Bronchial epithelial cell (primary cell): ENCODE measurements at regions not wholly inside any gene's neighbourhood (a gene's known extent, or its start where the extent isn't known, plus 50 kb on each side); places are given as distances from the start of the nearest gene placed in this dataset.
A peak's percentile ranks its signal among the peaks of the same experiment; 100 is the strongest.

ENCODE experiments used
- DNase-seq: peaks from one replicate; pipeline ENCODE4 v3.0.0-alpha.2; 2010; ENCODE audit warnings: low read depth
- FAIRE-seq: peaks from 2 replicates; lab custom pipeline; 2011; peaks lifted over from hg19 to GRCh38; lab: Jason Lieb, UNC
- H3K27me3 ChIP-seq: 2 replicates; pipeline ENCODE4 v1.5.1; 2011; ENCODE audit warnings: low read length; ENCODE audit not compliant: control insufficient read depth, insufficient read depth
- H3K36me3 ChIP-seq: 2 replicates; pipeline ENCODE4 v1.5.1; 2011; ENCODE audit warnings: low read length; ENCODE audit not compliant: control insufficient read depth, insufficient read depth
- H3K4me3 ChIP-seq: 2 replicates; pipeline ENCODE4 v1.5.1; 2011; ENCODE audit warnings: mild to moderate bottlenecking, low read depth, low read length, control low read depth
- TF ChIP-seq, protein P1 (sequence below): IDR thresholded peaks from 2 replicates; pipeline ENCODE4 v1.5.1; 2011; ENCODE audit warnings: mild to moderate bottlenecking, moderate library complexity, low read length, control low read depth, inconsistent platforms; ENCODE audit not compliant: insufficient read depth, severe bottlenecking

DNA sequence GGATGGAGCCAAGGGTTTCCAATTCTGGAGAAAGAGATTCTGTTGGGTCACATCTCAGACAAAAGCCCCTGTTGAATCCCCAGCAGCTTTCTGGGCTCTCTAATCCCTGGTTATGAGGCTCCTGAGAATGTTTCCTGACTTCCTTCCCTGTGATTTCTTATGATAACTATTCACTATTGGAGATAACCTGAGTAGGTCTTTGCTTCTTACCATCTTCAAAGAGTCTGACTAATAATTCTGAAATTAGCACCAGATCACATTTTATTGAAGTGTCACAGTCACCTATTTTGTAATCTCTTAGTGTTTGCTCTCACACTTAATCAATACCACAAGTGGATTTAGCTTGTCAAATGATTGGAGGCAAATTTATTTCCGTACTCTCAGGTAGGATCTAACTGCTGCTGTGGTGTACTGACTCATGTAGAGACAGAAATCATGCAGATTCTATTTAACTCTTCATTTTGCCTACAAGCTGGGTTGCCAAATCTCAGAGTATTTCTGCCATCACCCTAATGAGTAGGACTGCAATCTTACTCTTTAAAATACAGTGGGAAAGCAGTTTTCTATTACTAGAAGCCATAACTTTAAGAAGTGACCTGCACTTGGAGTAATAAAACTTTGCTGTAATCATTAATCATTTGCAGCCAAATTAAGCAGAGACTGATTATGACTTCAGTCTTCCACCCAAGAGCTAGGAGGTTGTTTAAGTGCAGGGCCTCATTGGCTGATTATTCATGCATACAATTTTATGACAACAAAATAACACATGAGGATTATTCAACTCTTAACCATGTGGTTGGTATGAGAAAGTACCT, 422.1 kb downstream of the EPM2A start:
- Histone ChIP-seq H3K27me3 (peaks cover 2% of the 10 kb centered on the region), H3K4me3 (no peak overlapping the region), H3K36me3 (no peaks in the 10 kb centered on the region)
- no peak for DNase-seq
- FAIRE-seq, result no peak
- TF ChIP-seq, protein P1, sequence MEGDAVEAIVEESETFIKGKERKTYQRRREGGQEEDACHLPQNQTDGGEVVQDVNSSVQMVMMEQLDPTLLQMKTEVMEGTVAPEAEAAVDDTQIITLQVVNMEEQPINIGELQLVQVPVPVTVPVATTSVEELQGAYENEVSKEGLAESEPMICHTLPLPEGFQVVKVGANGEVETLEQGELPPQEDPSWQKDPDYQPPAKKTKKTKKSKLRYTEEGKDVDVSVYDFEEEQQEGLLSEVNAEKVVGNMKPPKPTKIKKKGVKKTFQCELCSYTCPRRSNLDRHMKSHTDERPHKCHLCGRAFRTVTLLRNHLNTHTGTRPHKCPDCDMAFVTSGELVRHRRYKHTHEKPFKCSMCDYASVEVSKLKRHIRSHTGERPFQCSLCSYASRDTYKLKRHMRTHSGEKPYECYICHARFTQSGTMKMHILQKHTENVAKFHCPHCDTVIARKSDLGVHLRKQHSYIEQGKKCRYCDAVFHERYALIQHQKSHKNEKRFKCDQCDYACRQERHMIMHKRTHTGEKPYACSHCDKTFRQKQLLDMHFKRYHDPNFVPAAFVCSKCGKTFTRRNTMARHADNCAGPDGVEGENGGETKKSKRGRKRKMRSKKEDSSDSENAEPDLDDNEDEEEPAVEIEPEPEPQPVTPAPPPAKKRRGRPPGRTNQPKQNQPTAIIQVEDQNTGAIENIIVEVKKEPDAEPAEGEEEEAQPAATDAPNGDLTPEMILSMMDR, result no peak

DNA sequence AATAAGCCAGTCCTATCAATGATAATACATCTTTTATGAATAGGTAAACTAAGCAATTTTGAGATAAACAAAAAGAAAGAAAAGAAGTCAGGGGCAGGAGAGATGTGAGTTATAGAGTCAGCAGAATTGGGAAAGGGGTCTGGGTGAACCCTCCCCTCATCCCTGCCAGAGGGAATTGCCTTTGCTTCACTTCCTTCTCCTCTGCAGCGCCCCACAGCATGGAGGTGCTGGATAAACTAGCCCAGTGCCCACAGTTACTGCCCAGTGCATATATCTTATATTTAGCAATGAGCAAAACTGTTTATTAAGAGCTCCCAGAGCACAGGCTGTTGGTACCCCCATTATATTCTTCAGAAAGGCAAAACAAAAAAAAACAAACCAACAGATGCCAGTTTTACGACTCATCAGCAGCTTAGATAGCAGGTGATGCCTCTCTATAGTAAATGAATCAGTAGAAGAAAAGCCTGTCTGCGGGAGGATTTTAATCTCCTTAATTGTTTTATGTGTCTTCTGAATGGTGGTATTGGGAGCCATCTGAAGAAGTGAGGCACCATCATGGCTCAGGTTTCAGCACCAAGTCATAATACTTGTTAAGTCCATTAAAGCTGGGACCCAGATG, 419.2 kb downstream of the EPM2A start:
- Histone ChIP-seq H3K4me3 (no peak overlapping the region), H3K36me3 (no peaks in the 10 kb centered on the region), H3K27me3 (no peaks in the 10 kb centered on the region)
- FAIRE-seq (no peak), DNase-seq (peak; percentile 8)
- TF ChIP-seq, protein P1, result no peak

DNA sequence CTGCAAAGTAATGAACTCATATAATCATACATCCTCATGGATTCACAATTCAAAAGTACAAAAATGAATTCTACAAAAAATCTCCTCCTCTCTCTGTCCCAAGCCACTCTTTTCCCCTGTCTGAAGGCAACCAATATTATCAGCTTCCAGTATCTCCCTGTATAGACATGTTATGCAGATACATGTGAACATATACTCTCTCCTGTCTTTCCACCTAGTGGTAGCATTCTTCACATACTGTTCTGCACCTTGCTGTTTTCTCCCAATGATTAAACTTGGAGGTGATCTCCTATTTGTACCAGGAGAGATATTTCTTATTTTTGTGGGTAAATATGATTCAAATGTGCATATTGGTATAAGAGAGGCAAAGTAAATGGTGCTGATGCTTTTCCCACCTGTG, 416.4 kb downstream of the EPM2A start:
- TF ChIP-seq, protein P1, result peak; percentile 7
- Histone ChIP-seq H3K36me3 (no peaks in the 10 kb centered on the region), H3K27me3 (no peaks in the 10 kb centered on the region), H3K4me3 (no peak overlapping the region)
- FAIRE-seq (no peak), DNase-seq (peak; percentile 36)

DNA sequence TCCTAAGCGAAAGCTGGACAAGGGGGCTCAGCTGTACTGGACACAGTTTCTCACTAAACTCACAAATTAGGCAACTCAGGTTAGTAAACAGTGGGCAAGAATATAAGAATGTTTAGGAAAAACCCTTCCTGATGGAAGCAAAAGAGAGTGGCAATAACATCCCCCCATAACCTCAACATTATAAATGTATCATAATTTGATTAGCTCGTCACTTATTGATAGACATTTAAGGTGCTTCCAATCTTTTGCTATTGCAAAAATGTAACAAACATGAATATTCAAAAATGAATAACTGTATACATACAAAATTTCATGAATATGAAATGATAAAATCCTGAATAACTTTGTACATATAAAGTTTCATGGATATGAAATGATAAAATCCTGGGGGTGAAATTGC, 415.7 kb downstream of the EPM2A start:
- no peak overlapping the region for H3K4me3 ChIP-seq
- no peaks in the 10 kb centered on the region for H3K27me3 ChIP-seq
- H3K36me3 ChIP-seq, result no peaks in the 10 kb centered on the region
- FAIRE-seq (no peak), DNase-seq (no peak)
- TF ChIP-seq, protein P1, result no peak

DNA sequence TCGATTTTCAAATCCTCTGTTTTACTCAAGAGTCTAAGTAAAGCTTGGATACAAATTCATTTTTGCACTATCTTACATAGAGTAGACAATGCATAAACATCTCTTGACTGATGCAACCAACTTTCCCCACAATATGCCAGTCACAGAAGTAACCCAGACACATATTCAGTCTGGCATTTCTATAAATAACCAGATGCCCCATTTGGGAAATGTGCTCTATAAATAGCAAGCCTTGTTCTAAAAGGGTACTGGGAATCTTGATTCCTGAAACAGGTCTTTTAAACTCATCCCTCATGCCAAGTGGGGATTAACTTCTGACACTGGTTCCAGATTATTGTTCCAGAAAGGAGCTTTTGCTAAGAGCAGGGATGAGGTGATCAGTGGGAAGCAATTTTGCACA, 411.7 kb downstream of the EPM2A start:
- TF ChIP-seq, protein P1, result no peak
- FAIRE-seq, result no peak
- H3K4me3 ChIP-seq, result no peak overlapping the region
- no peak for DNase-seq
- no peaks in the 10 kb centered on the region for H3K36me3 ChIP-seq
- no peaks in the 10 kb centered on the region for H3K27me3 ChIP-seq
